HuH-7 (cell line): ENCODE measurements at regions not wholly inside any gene's neighbourhood (a gene's known extent, or its start where the extent isn't known, plus 50 kb on each side); places are given as distances from the start of the nearest gene placed in this dataset.
"Not testable (repeated sequence)": the region's sequence is repeated elsewhere in the genome, so short reads cannot be mapped to it uniquely, and the experiment has no call there.

Experiments used
- DNase-seq: peaks from one replicate; pipeline ENCODE4 v3.0.0; 2011; ENCODE audit warnings: low spot score

- DNase-seq = not testable (repeated sequence)
Measured at GRCh38 chr6:57860481-57861315, 543.3 kb downstream of the PRIM2 start.

GRCh38 chr6:57870083-57870482 lies 552.7 kb downstream of the PRIM2 start:
- not testable (repeated sequence) for DNase-seq

GRCh38 chr6:57873424-57873823 lies 556.0 kb downstream of the PRIM2 start:
- DNase-seq = not testable (repeated sequence)

GRCh38 chr6:57876659-57877058 lies 559.2 kb downstream of the PRIM2 start:
- not testable (repeated sequence) for DNase-seq

- DNase-seq = not testable (repeated sequence)
Measured at GRCh38 chr6:57877729-57878128, 560.3 kb downstream of the PRIM2 start.

GRCh38 chr6:57878792-57879191 lies 561.4 kb downstream of the PRIM2 start:
- not testable (repeated sequence) for DNase-seq

GRCh38 chr6:57898850-57899249 lies 581.4 kb downstream of the PRIM2 start:
- not testable (repeated sequence) for DNase-seq

GRCh38 chr6:57900687-57901399 lies 583.4 kb downstream of the PRIM2 start:
- DNase-seq = not testable (repeated sequence)

GRCh38 chr6:57901445-57901844 lies 584.0 kb downstream of the PRIM2 start:
- DNase-seq = not testable (repeated sequence)

- not testable (repeated sequence) for DNase-seq
Measured at GRCh38 chr6:57904356-57904755, 586.9 kb downstream of the PRIM2 start.

GRCh38 chr6:57915300-57915699 lies 597.9 kb downstream of the PRIM2 start:
- DNase-seq = not testable (repeated sequence)

- not testable (repeated sequence) for DNase-seq
Measured at GRCh38 chr6:57942966-57943365, 625.5 kb downstream of the PRIM2 start.

- not testable (repeated sequence) for DNase-seq
Measured at GRCh38 chr6:57946084-57946768, 628.8 kb downstream of the PRIM2 start.

- DNase-seq = not testable (repeated sequence)
Measured at GRCh38 chr6:57946769-57947091, 629.3 kb downstream of the PRIM2 start.

GRCh38 chr6:57948481-57948880 lies 631.1 kb downstream of the PRIM2 start:
- not testable (repeated sequence) for DNase-seq

GRCh38 chr6:57950430-57950829 lies 633.0 kb downstream of the PRIM2 start:
- DNase-seq = not testable (repeated sequence)

- DNase-seq = not testable (repeated sequence)
Measured at GRCh38 chr6:57966757-57967156, 649.3 kb downstream of the PRIM2 start.

GRCh38 chr6:57971956-57972355 lies 654.5 kb downstream of the PRIM2 start:
- not testable (repeated sequence) for DNase-seq

- DNase-seq = no peak
Measured at GRCh38 chr6:57974653-57975052, 657.2 kb downstream of the PRIM2 start.

GRCh38 chr6:57975127-57975526 lies 657.7 kb downstream of the PRIM2 start:
- not testable (repeated sequence) for DNase-seq

GRCh38 chr6:57976371-57976770 lies 658.9 kb downstream of the PRIM2 start:
- DNase-seq = not testable (repeated sequence)

GRCh38 chr6:57983603-57984002 lies 666.2 kb downstream of the PRIM2 start:
- DNase-seq = not testable (repeated sequence)
